Activated CD4-positive, alpha-beta memory T cell treated with anti-CD3 and anti-CD28 coated beads for 36 hours (primary cell): ENCODE measurements at regions not wholly inside any gene's neighbourhood (a gene's known extent, or its start where the extent isn't known, plus 50 kb on each side); places are given as distances from the start of the nearest gene placed in this dataset.

ENCODE experiments used
- CTCF ChIA-PET: fragments of 350-600 bp; sonication (Branson Sonifier 250); formaldehyde crosslinking; loops from one replicate; lab custom pipeline; 2021; ENCODE audit warnings: antibody characterized with exemption, inconsistent platforms; lab: Charles Lee
- POLR2A ChIA-PET: fragments of 350-600 bp; sonication (Branson Sonifier 250); formaldehyde crosslinking; loops from one replicate; lab custom pipeline; 2021; ENCODE audit warnings: antibody characterized with exemption; lab: Charles Lee
- DNase-seq: peaks from one replicate; pipeline ENCODE4 v3.0.0-alpha.2; 2020
- H3K27ac Mint-ChIP-seq: one replicate; pipeline ENCODE4 v1.8.0; 2021; ENCODE audit warnings: mixed read lengths
- H3K27me3 Mint-ChIP-seq: one replicate; pipeline ENCODE4 v1.8.0; 2021; ENCODE audit warnings: mixed read lengths
- H3K36me3 Mint-ChIP-seq: one replicate; pipeline ENCODE4 v1.8.0; 2021; ENCODE audit warnings: mixed read lengths
- H3K4me1 Mint-ChIP-seq: one replicate; pipeline ENCODE4 v1.8.0; 2021; ENCODE audit warnings: low read depth, mixed read lengths
- H3K4me3 Mint-ChIP-seq: one replicate; pipeline ENCODE4 v1.8.0; 2021; ENCODE audit warnings: mild to moderate bottlenecking, mixed read lengths
- H3K9me3 Mint-ChIP-seq: one replicate; pipeline ENCODE4 v1.8.0; 2021; ENCODE audit warnings: mixed read lengths
- intact Hi-C: fragments of 100-400 bp; cut with micrococcal nuclease; formaldehyde crosslinking; loops from one replicate; pipeline ENCODE4 v1.15.1; 2023

- no peak for DNase-seq
- CTCF ChIA-PET: no interaction called here
- Mint-ChIP-seq H3K4me3 (no peak overlapping the region), H3K36me3 (no peaks in the 10 kb centered on the region), H3K27ac (no peak overlapping the region), H3K4me1 (no peaks in the 10 kb centered on the region), H3K27me3 (no peaks in the 10 kb centered on the region), H3K9me3 (peaks cover 19% of the 10 kb centered on the region)
- intact Hi-C loops: no loop called here
- POLR2A ChIA-PET: no interaction called here
Observed at GRCh38 chr7:51539840-51540239, 223.2 kb upstream of the COBL start.

- ChIA-PET CTCF (no interaction called here), POLR2A (no interaction called here)
- no peaks in the 10 kb centered on the region for H3K4me1 Mint-ChIP-seq
- H3K9me3 Mint-ChIP-seq: no peaks in the 10 kb centered on the region
- intact Hi-C loops: no loop called here
- H3K27ac Mint-ChIP-seq: no peak overlapping the region
- DNase-seq: no peak
- no peaks in the 10 kb centered on the region for H3K27me3 Mint-ChIP-seq
- no peaks in the 10 kb centered on the region for H3K36me3 Mint-ChIP-seq
- no peak overlapping the region for H3K4me3 Mint-ChIP-seq
Observed at GRCh38 chr7:51528172-51528571, 211.6 kb upstream of the COBL start.

DNA sequence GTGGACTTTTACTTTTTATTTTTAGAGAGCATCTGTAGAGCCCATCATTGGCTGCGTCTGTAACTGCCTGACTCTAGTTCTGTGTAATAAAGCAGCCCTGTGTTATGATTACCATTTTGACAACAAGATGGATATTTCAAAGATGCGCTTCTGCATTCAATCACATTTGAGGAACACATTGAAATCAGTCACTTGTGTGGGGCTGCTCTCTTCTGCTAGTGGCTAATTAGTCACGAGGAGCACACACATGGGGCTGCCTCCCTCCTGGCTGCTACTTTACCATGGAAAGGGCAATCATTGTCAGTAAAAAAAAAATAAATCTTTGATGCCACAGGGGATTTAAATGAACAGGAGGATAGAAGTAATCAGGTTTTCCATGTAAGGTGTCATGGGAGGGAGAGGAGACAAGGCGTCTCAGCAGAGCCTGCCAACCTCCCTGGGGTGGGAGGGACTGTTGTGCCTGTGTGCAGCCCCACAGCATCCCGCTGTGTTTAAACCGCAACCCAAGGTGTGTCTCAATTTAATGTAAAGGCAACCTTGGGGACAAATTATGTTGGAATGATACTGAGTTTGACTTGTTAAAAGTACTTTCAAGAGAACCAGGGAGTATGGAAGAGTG lies 205.2 kb upstream of the COBL start:
- no peak overlapping the region for H3K27ac Mint-ChIP-seq
- H3K27me3 Mint-ChIP-seq: no peaks in the 10 kb centered on the region
- H3K36me3 Mint-ChIP-seq: no peaks in the 10 kb centered on the region
- H3K4me3 Mint-ChIP-seq: no peak overlapping the region
- no peak for DNase-seq
- intact Hi-C loops: no loop called here
- ChIA-PET CTCF (no interaction called here), POLR2A (no interaction called here)
- H3K9me3 Mint-ChIP-seq: no peaks in the 10 kb centered on the region
- no peaks in the 10 kb centered on the region for H3K4me1 Mint-ChIP-seq

DNA sequence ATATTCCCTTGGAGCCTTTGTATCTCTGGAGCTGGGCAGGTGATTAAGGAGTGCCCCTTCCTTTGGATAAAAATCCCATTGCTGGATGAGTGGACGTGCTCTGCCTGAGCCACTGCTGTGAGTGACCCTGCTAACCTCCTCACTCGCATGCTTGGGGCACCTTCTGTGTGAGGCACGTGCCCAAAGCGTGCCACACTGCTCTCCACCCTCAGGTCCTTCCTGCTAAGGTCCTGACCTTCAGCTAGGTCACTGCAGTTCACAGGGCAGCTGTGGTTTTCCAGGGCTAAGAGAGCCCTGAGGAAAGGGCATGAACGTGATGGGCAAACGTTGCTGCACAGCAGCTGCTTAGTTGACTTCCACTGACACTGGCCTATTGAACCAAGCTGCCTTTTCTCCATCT lies 204.4 kb upstream of the COBL start:
- intact Hi-C loops: no loop called here
- H3K27ac Mint-ChIP-seq: no peak overlapping the region
- no peaks in the 10 kb centered on the region for H3K27me3 Mint-ChIP-seq
- DNase-seq: no peak
- H3K9me3 Mint-ChIP-seq: no peaks in the 10 kb centered on the region
- ChIA-PET CTCF (no interaction called here), POLR2A (no interaction called here)
- H3K4me1 Mint-ChIP-seq: no peaks in the 10 kb centered on the region
- H3K36me3 Mint-ChIP-seq: no peaks in the 10 kb centered on the region
- no peak overlapping the region for H3K4me3 Mint-ChIP-seq

GRCh38 chr7:51518646-51519045 lies 202.0 kb upstream of the COBL start:
- H3K4me1 Mint-ChIP-seq: no peaks in the 10 kb centered on the region
- intact Hi-C loops: no loop called here
- no peak for DNase-seq
- H3K9me3 Mint-ChIP-seq: no peaks in the 10 kb centered on the region
- no peak overlapping the region for H3K27ac Mint-ChIP-seq
- ChIA-PET POLR2A (no interaction called here), CTCF (no interaction called here)
- no peaks in the 10 kb centered on the region for H3K36me3 Mint-ChIP-seq
- no peaks in the 10 kb centered on the region for H3K27me3 Mint-ChIP-seq
- no peak overlapping the region for H3K4me3 Mint-ChIP-seq

- POLR2A ChIA-PET: no interaction called here
- no peak for DNase-seq
- no peaks in the 10 kb centered on the region for H3K27me3 Mint-ChIP-seq
- no peaks in the 10 kb centered on the region for H3K4me1 Mint-ChIP-seq
- intact Hi-C loops: no loop called here
- no peak overlapping the region for H3K27ac Mint-ChIP-seq
- CTCF ChIA-PET: no interaction called here
- H3K9me3 Mint-ChIP-seq: no peaks in the 10 kb centered on the region
- no peaks in the 10 kb centered on the region for H3K36me3 Mint-ChIP-seq
- H3K4me3 Mint-ChIP-seq: no peak overlapping the region
Observed at GRCh38 chr7:51517187-51517586, 200.6 kb upstream of the COBL start.

DNA sequence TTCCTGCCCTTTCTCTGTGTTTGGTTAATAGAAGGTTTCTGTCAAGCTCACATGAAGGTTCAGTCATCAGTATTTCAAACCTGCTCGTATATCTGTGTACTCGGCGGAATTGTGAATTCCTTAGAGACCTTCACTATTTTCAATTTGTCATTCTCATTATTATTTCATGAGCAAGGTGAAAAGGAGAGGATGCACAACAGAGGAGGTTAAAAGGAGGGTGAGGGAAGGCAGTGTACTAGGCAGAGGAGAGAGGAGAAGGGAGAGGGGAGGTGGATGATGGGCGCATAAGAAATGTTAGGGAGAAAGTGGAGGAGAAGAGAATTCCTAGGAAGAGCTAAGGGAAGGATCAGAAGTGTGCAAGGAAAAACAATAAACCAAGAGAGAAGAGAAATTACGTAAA lies 185.0 kb upstream of the COBL start:
- intact Hi-C loops: no loop called here
- Mint-ChIP-seq H3K9me3 (no peaks in the 10 kb centered on the region), H3K4me3 (no peak overlapping the region), H3K4me1 (no peaks in the 10 kb centered on the region), H3K27me3 (no peaks in the 10 kb centered on the region), H3K36me3 (no peaks in the 10 kb centered on the region), H3K27ac (no peak overlapping the region)
- ChIA-PET POLR2A (no interaction called here), CTCF (no interaction called here)
- DNase-seq: no peak

- no peak overlapping the region for H3K4me3 Mint-ChIP-seq
- ChIA-PET POLR2A (no interaction called here), CTCF (no interaction called here)
- intact Hi-C loops: no loop called here
- no peaks in the 10 kb centered on the region for H3K4me1 Mint-ChIP-seq
- no peak overlapping the region for H3K27ac Mint-ChIP-seq
- H3K36me3 Mint-ChIP-seq: no peaks in the 10 kb centered on the region
- DNase-seq: no peak
- H3K27me3 Mint-ChIP-seq: no peaks in the 10 kb centered on the region
- H3K9me3 Mint-ChIP-seq: no peaks in the 10 kb centered on the region
Observed at GRCh38 chr7:51482976-51483375, 166.4 kb upstream of the COBL start.

GRCh38 chr7:51481421-51481820 lies 164.8 kb upstream of the COBL start:
- no peaks in the 10 kb centered on the region for H3K36me3 Mint-ChIP-seq
- intact Hi-C loops: no loop called here
- H3K4me3 Mint-ChIP-seq: no peak overlapping the region
- ChIA-PET CTCF (no interaction called here), POLR2A (no interaction called here)
- H3K27me3 Mint-ChIP-seq: no peaks in the 10 kb centered on the region
- H3K9me3 Mint-ChIP-seq: no peaks in the 10 kb centered on the region
- H3K27ac Mint-ChIP-seq: no peak overlapping the region
- no peaks in the 10 kb centered on the region for H3K4me1 Mint-ChIP-seq
- DNase-seq: no peak

- Mint-ChIP-seq H3K4me3 (no peak overlapping the region), H3K27me3 (peaks cover 3% of the 10 kb centered on the region), H3K36me3 (no peaks in the 10 kb centered on the region), H3K9me3 (no peaks in the 10 kb centered on the region), H3K4me1 (no peaks in the 10 kb centered on the region), H3K27ac (no peak overlapping the region)
- ChIA-PET POLR2A (no interaction called here), CTCF (no interaction called here)
- DNase-seq: no peak
- intact Hi-C loops: no loop called here
Observed at GRCh38 chr7:51477819-51478218, 161.2 kb upstream of the COBL start.

GRCh38 chr7:51477323-51477722 lies 160.7 kb upstream of the COBL start:
- Mint-ChIP-seq H3K27ac (no peak overlapping the region), H3K9me3 (no peaks in the 10 kb centered on the region), H3K27me3 (peaks cover 3% of the 10 kb centered on the region), H3K36me3 (no peaks in the 10 kb centered on the region), H3K4me1 (no peaks in the 10 kb centered on the region), H3K4me3 (no peak overlapping the region)
- intact Hi-C loops: no loop called here
- ChIA-PET POLR2A (no interaction called here), CTCF (no interaction called here)
- no peak for DNase-seq

- ChIA-PET CTCF (no interaction called here), POLR2A (no interaction called here)
- no peaks in the 10 kb centered on the region for H3K36me3 Mint-ChIP-seq
- H3K4me1 Mint-ChIP-seq: peaks cover 2% of the 10 kb centered on the region
- H3K27ac Mint-ChIP-seq: no peak overlapping the region
- DNase-seq: no peak
- peaks cover 11% of the 10 kb centered on the region for H3K27me3 Mint-ChIP-seq
- intact Hi-C loops: no loop called here
- H3K4me3 Mint-ChIP-seq: no peak overlapping the region
- no peaks in the 10 kb centered on the region for H3K9me3 Mint-ChIP-seq
Observed at GRCh38 chr7:51476026-51476425, 159.4 kb upstream of the COBL start.

DNA sequence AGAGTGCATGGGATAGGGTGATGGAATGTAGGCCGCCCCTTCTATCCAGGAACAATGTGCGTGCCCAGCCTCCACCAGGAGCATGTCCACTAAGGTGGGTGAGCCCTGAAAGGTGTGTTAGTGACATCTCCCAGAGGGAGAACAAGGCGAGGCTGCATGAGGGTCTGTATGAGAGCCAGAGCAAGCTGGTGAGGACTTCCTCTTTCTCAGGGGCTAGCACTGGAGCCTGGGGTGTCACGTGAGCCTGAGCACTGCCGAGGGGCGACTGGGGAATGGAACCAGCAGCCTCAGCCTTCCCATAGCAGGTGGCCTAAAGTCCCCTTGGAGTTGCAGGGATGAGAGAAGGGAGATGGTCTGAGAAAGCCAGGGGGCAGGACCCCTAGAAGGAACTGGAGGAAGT lies 156.3 kb upstream of the COBL start:
- Mint-ChIP-seq H3K27me3 (peaks cover 17% of the 10 kb centered on the region), H3K27ac (no peak overlapping the region), H3K36me3 (no peaks in the 10 kb centered on the region), H3K4me1 (peaks cover 4% of the 10 kb centered on the region), H3K9me3 (no peaks in the 10 kb centered on the region), H3K4me3 (no peak overlapping the region)
- POLR2A ChIA-PET: no interaction called here
- CTCF ChIA-PET: no interaction called here
- DNase-seq: no peak
- intact Hi-C loops: no loop called here

DNA sequence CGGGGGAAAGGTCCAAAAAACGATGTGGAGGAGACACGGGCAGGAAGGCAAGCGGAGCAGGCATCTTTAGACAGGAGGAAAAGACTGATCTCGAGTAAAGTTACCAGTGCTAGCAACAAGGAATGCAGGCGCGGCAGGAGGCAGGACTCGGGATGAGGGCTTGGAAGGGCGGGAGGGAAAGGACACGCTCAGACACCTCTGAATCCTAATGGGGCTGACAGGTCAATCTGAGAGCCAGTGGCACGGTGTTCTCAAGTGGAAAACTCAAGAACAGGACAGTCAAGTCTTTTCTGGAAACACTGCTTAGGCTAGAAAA lies 155.3 kb upstream of the COBL start:
- no peak overlapping the region for H3K4me3 Mint-ChIP-seq
- intact Hi-C loops: no loop called here
- H3K9me3 Mint-ChIP-seq: no peaks in the 10 kb centered on the region
- no peak for DNase-seq
- ChIA-PET POLR2A (no interaction called here), CTCF (no interaction called here)
- no peak overlapping the region for H3K27ac Mint-ChIP-seq
- peaks cover 17% of the 10 kb centered on the region for H3K27me3 Mint-ChIP-seq
- H3K4me1 Mint-ChIP-seq: peaks cover 5% of the 10 kb centered on the region
- H3K36me3 Mint-ChIP-seq: no peaks in the 10 kb centered on the region
